ENCODE measurements at regions not wholly inside any gene's neighbourhood (a gene's known extent, or its start where the extent isn't known, plus 50 kb on each side); places are given as distances from the start of the nearest gene placed in this dataset.

DNA sequence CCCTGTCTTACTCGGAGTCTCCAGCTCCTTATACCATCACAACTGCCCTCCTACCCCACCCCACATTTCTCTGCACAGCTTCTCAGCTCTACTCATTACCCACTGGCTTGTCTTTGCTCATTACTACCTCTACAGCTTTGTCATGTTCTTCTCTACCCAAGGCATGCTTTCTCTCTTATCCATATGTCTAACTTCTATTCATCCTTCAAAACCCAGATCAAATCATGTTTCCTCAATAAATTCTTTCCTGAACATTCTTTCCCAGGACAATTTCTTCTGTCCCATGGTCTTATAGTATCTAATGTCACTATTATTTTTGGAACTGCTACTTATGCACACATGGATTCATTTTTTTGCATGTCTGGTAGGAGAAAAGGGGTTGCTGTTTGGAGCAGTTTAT lies 231.4 kb downstream of the PTEN start:
- H3K4me3 ChIP-seq = no peak overlapping the region
- TF ChIP-seq, protein P1, sequence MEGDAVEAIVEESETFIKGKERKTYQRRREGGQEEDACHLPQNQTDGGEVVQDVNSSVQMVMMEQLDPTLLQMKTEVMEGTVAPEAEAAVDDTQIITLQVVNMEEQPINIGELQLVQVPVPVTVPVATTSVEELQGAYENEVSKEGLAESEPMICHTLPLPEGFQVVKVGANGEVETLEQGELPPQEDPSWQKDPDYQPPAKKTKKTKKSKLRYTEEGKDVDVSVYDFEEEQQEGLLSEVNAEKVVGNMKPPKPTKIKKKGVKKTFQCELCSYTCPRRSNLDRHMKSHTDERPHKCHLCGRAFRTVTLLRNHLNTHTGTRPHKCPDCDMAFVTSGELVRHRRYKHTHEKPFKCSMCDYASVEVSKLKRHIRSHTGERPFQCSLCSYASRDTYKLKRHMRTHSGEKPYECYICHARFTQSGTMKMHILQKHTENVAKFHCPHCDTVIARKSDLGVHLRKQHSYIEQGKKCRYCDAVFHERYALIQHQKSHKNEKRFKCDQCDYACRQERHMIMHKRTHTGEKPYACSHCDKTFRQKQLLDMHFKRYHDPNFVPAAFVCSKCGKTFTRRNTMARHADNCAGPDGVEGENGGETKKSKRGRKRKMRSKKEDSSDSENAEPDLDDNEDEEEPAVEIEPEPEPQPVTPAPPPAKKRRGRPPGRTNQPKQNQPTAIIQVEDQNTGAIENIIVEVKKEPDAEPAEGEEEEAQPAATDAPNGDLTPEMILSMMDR (IDR thresholded peaks at IDR 0.05; ENCODE audit: borderline replicate concordance) = no peak
- peaks cover 28% of the 10 kb centered on the region for H3K4me1 ChIP-seq
- H3K27me3 ChIP-seq (ENCODE audit: low read depth) = no peaks in the 10 kb centered on the region
- H3K36me3 ChIP-seq = no peaks in the 10 kb centered on the region
- no peak overlapping the region for H3K27ac ChIP-seq (replicated peaks)
- intact Hi-C loops (cut with micrococcal nuclease) = no loop called here
- no peaks in the 10 kb centered on the region for H3K9me3 ChIP-seq (replicated peaks)
- no peak for DNase-seq

DNA sequence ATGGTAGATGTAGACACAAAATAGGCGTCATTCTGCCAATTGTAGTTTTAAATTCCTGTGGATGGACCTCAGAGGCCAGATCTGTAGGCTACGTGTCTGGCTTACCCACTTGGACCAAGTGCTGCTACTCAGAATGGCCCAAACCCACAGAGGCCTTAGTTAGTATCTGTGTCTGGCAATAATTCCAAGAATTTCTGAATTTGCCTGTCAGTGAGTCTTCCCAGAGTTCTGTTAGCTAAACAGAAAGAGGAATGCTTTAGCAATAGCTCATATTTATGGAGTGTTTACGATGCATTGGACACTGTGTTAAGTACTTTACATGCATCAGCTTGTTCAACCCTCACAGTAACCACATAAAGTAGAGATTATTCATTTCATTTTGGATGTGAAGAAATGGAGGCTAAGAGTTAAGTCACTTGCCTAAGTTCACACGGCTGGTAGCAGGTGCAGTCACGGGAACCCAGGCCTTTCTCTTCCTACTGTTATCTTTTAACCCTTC lies 231.8 kb downstream of the PTEN start:
- Histone ChIP-seq H3K4me3 (no peak overlapping the region), H3K4me1 (peaks cover 28% of the 10 kb centered on the region), H3K36me3 (no peaks in the 10 kb centered on the region), H3K27me3 (ENCODE audit: low read depth) (no peaks in the 10 kb centered on the region), H3K27ac (replicated peaks) (no peak overlapping the region), H3K9me3 (replicated peaks) (no peaks in the 10 kb centered on the region)
- DNase-seq = no peak
- TF ChIP-seq, protein P1 (IDR thresholded peaks at IDR 0.05; ENCODE audit: borderline replicate concordance) = no peak
- intact Hi-C loops (cut with micrococcal nuclease) = no loop called here

DNA sequence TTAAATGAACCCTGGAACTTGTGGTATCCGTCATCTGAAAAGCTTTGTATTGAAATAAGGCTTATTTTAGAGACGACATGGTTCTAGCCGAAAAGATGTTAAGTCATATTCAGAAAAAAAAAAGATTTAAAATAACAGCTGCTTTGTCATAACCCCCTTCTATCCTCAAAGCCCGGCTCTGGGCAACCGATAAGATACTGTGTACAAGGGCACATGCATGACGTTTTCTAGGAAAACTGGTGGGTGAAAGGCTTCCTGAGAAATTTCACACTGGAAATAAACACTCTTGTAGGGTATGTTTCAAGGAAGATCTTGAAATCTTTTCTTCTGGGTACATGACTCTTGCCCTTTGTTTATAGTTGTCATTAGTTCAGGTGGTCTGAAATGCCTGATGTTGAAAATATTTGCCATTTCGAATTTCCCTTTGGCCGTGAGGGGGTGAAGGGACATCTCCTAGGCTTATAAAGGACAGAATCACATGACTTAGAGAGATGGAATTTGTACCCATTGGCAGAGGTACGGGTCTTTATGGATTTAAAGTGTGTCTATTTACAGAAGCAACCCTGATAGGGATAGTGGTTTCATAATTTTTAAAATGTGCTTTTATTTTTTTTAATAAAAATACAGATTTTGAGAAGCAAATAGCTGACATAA lies 232.5 kb downstream of the PTEN start:
- no peaks in the 10 kb centered on the region for H3K9me3 ChIP-seq (replicated peaks)
- intact Hi-C loops (cut with micrococcal nuclease) = no loop called here
- no peak for DNase-seq
- H3K27ac ChIP-seq (replicated peaks) = no peak overlapping the region
- no peaks in the 10 kb centered on the region for H3K27me3 ChIP-seq (ENCODE audit: low read depth)
- H3K36me3 ChIP-seq = no peaks in the 10 kb centered on the region
- H3K4me3 ChIP-seq = no peak overlapping the region
- TF ChIP-seq, protein P1 (IDR thresholded peaks at IDR 0.05; ENCODE audit: borderline replicate concordance) = no peak
- H3K4me1 ChIP-seq = peaks cover 28% of the 10 kb centered on the region

DNA sequence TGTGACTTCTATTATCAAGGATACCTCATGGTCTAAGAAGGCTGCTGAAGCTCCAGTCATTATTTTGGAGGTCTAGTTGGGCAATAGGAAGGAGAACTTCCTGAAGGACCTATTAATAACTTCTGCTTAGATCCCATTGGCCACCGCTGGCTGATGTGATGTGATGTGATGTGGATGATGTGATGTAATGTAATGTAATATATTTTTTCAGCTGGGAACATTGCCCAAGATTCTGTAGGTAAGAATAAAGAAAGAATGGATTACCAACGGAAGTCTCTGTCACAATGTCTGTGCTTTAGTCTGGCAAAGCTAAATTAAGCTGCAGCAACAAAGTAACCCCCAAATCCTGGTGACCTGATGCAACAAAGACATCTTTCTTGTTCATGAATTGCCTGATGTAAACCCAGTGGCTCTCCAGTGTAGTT lies 233.7 kb downstream of the PTEN start:
- Histone ChIP-seq H3K27me3 (ENCODE audit: low read depth) (no peaks in the 10 kb centered on the region), H3K4me1 (peaks cover 28% of the 10 kb centered on the region), H3K9me3 (replicated peaks) (peaks cover 4% of the 10 kb centered on the region), H3K27ac (replicated peaks) (no peak overlapping the region), H3K4me3 (no peak overlapping the region), H3K36me3 (no peaks in the 10 kb centered on the region)
- TF ChIP-seq, protein P1 (IDR thresholded peaks at IDR 0.05; ENCODE audit: borderline replicate concordance) = no peak
- DNase-seq = no peak
- intact Hi-C loops (cut with micrococcal nuclease) = no loop called here

DNA sequence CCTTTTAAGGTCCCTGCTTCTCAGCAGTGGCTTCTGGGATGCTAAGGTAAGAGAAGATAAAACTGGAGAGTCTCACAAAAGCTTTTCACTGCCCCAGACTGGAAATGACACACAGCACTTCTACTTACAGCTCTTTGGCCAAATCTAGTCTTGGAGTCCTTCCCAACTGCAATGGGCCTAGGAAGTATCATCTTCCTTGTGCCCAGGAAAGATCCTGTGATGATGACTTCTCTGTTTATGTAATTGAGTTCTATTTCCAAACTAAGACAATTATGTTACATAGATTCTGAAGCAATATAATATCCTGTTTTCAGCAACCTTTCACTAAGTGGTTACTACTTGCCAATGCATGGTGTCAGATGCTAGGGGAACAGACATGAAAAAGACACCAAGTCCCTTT lies 234.1 kb downstream of the PTEN start:
- Histone ChIP-seq H3K9me3 (replicated peaks) (peaks cover 4% of the 10 kb centered on the region), H3K36me3 (no peaks in the 10 kb centered on the region), H3K27me3 (ENCODE audit: low read depth) (no peaks in the 10 kb centered on the region), H3K4me1 (peaks cover 26% of the 10 kb centered on the region), H3K27ac (replicated peaks) (no peak overlapping the region), H3K4me3 (no peak overlapping the region)
- intact Hi-C loops (cut with micrococcal nuclease) = no loop called here
- TF ChIP-seq, protein P1 (IDR thresholded peaks at IDR 0.05; ENCODE audit: borderline replicate concordance) = no peak
- no peak for DNase-seq
